Chondrocyte (in vitro differentiated cells): ENCODE measurements at regions not wholly inside any gene's neighbourhood (a gene's known extent, or its start where the extent isn't known, plus 50 kb on each side); places are given as distances from the start of the nearest gene placed in this dataset.

Experiments used
- DNase-seq: peaks from one replicate; pipeline ENCODE4 v3.0.0; 2021; ENCODE audit warnings: mixed read lengths, low spot score
- H3K27ac Mint-ChIP-seq: one replicate; pipeline ENCODE4 v1.8.0; 2021; ENCODE audit warnings: mild to moderate bottlenecking, moderate library complexity, mixed read lengths; ENCODE audit not compliant: unreplicated experiment
- H3K27me3 Mint-ChIP-seq: 2 replicates; pipeline ENCODE4 v1.8.0; 2021; ENCODE audit warnings: low read depth, mixed read lengths
- H3K36me3 Mint-ChIP-seq: 2 replicates; pipeline ENCODE4 v1.8.0; 2021; ENCODE audit warnings: low read depth, mixed read lengths
- H3K4me1 Mint-ChIP-seq: 2 replicates; pipeline ENCODE4 v1.8.0; 2021; ENCODE audit warnings: low read depth, mild to moderate bottlenecking, mixed read lengths
- H3K4me3 Mint-ChIP-seq: one replicate; pipeline ENCODE4 v1.8.0; 2021; ENCODE audit warnings: mild to moderate bottlenecking, moderate library complexity, mixed read lengths; ENCODE audit not compliant: unreplicated experiment
- H3K9me3 Mint-ChIP-seq: 2 replicates; pipeline ENCODE4 v1.8.0; 2021; ENCODE audit warnings: low read depth, mixed read lengths
- CTCF ChIP-seq: fragments of 200-600 bp; sonication (generic); IDR thresholded peaks from 2 replicates; pipeline ENCODE4 v1.5.0; 2021; ENCODE audit warnings: antibody characterized with exemption, mild to moderate bottlenecking, moderate library complexity

- Mint-ChIP-seq H3K27me3 (peaks cover 30% of the 10 kb centered on the region), H3K27ac (no peak overlapping the region), H3K4me3 (peak overlapping the region; percentile 63), H3K36me3 (no peaks in the 10 kb centered on the region), H3K4me1 (no peaks in the 10 kb centered on the region), H3K9me3 (no peaks in the 10 kb centered on the region)
- TF ChIP-seq CTCF: no peak
- no peak for DNase-seq
These were observed 77.4 kb downstream of the RTP5 start for GRCh38 chr2:241947004-241947350.

GRCh38 chr2:241947401-241947800 lies 77.9 kb downstream of the RTP5 start:
- TF ChIP-seq CTCF: no peak
- H3K27ac Mint-ChIP-seq: no peak overlapping the region
- no peak for DNase-seq
- no peaks in the 10 kb centered on the region for H3K36me3 Mint-ChIP-seq
- no peak overlapping the region for H3K4me3 Mint-ChIP-seq
- no peaks in the 10 kb centered on the region for H3K4me1 Mint-ChIP-seq
- H3K9me3 Mint-ChIP-seq: no peaks in the 10 kb centered on the region
- H3K27me3 Mint-ChIP-seq: peaks cover 30% of the 10 kb centered on the region

GRCh38 chr2:241947876-241948275 lies 78.3 kb downstream of the RTP5 start:
- no peak for DNase-seq
- H3K36me3 Mint-ChIP-seq: no peaks in the 10 kb centered on the region
- H3K27ac Mint-ChIP-seq: no peak overlapping the region
- H3K9me3 Mint-ChIP-seq: no peaks in the 10 kb centered on the region
- no peaks in the 10 kb centered on the region for H3K4me1 Mint-ChIP-seq
- peaks cover 34% of the 10 kb centered on the region for H3K27me3 Mint-ChIP-seq
- H3K4me3 Mint-ChIP-seq: no peak overlapping the region
- no peak for TF ChIP-seq CTCF

GRCh38 chr2:241948299-241948897 lies 78.9 kb downstream of the RTP5 start:
- Mint-ChIP-seq H3K4me3 (no peak overlapping the region), H3K36me3 (no peaks in the 10 kb centered on the region), H3K4me1 (no peaks in the 10 kb centered on the region), H3K9me3 (no peaks in the 10 kb centered on the region), H3K27me3 (peaks cover 33% of the 10 kb centered on the region), H3K27ac (no peak overlapping the region)
- no peak for TF ChIP-seq CTCF
- DNase-seq: no peak

- H3K4me1 Mint-ChIP-seq: no peaks in the 10 kb centered on the region
- no peaks in the 10 kb centered on the region for H3K36me3 Mint-ChIP-seq
- DNase-seq: no peak
- peaks cover 30% of the 10 kb centered on the region for H3K27me3 Mint-ChIP-seq
- TF ChIP-seq CTCF: no peak
- no peaks in the 10 kb centered on the region for H3K9me3 Mint-ChIP-seq
- H3K27ac Mint-ChIP-seq: no peak overlapping the region
- no peak overlapping the region for H3K4me3 Mint-ChIP-seq
These were observed 79.6 kb downstream of the RTP5 start for GRCh38 chr2:241948901-241949735.
